ENCODE measurements at regions not wholly inside any gene's neighbourhood (a gene's known extent, or its start where the extent isn't known, plus 50 kb on each side); places are given as distances from the start of the nearest gene placed in this dataset.

DNA sequence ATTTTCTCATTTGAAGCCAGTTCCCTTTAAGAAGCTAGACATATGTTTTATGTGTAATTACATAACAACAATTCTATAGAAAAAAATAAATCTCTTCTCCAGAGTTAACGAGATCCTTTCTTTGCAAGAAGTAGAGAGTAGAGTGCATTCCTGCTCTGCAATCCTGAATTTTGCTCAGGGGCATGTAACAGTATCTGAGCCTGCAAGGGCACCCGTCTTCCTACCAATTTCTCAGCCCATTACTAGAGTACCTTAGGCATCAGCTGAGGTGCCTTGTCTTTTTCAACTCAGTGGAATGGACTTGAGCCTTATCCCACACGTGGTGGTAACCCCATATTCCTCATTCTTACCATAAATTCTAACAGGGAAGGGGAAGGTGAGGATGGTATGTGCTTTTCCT is 205.9 kb downstream of the IKZF2 start:
- BruUV-seq (replicated peaks), result no TSS peak
- H3F3A ChIP-seq (ENCODE audit: low read length, unreplicated experiment), result no peaks in the 10 kb centered on the region
- no peak overlapping the region for H3K9ac ChIP-seq (ENCODE audit: low read length)
- H3K27ac ChIP-seq (ENCODE audit: low read length), result no peak overlapping the region
- no peak overlapping the region for H3K4me2 ChIP-seq (ENCODE audit: low read length)
- no peaks in the 10 kb centered on the region for H3K27me3 ChIP-seq (ENCODE audit: low read length)
- H3K4me3 ChIP-seq (ENCODE audit: low read length), result no peak overlapping the region
- no peaks in the 10 kb centered on the region for H3K36me3 ChIP-seq (ENCODE audit: low read depth, low read length)
- H2AFZ ChIP-seq (ENCODE audit: low read length), result no peak overlapping the region
- TF ChIP-seq EZH2phosphoT487 (IDR thresholded peaks at IDR 0.05; ENCODE audit: borderline replicate concordance, low read length), result no peak
- no peak for TF ChIP-seq EZH2 (IDR thresholded peaks at IDR 0.05; ENCODE audit: low read length, unreplicated experiment)
- TF ChIP-seq, protein P1, sequence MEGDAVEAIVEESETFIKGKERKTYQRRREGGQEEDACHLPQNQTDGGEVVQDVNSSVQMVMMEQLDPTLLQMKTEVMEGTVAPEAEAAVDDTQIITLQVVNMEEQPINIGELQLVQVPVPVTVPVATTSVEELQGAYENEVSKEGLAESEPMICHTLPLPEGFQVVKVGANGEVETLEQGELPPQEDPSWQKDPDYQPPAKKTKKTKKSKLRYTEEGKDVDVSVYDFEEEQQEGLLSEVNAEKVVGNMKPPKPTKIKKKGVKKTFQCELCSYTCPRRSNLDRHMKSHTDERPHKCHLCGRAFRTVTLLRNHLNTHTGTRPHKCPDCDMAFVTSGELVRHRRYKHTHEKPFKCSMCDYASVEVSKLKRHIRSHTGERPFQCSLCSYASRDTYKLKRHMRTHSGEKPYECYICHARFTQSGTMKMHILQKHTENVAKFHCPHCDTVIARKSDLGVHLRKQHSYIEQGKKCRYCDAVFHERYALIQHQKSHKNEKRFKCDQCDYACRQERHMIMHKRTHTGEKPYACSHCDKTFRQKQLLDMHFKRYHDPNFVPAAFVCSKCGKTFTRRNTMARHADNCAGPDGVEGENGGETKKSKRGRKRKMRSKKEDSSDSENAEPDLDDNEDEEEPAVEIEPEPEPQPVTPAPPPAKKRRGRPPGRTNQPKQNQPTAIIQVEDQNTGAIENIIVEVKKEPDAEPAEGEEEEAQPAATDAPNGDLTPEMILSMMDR (conservative IDR thresholded peaks at IDR 0.05; ENCODE audit: low read depth, low read length), result no peak
- ATAC-seq (no peak), DNase-seq (no peak)
- no peaks in the 10 kb centered on the region for H3K9me2 ChIP-seq (replicated peaks; ENCODE audit: low read length)
- intact Hi-C loops (cut with micrococcal nuclease), result no loop called here
- POLR2A ChIA-PET (ENCODE audit: unreplicated experiment), result no interaction called here
- H4K20me1 ChIP-seq (ENCODE audit: low read length), result no peaks in the 10 kb centered on the region
- CTCF ChIA-PET, result no interaction called here
- no peaks in the 10 kb centered on the region for H3K79me2 ChIP-seq (ENCODE audit: low read length)
- no peaks in the 10 kb centered on the region for H3K9me3 ChIP-seq (ENCODE audit: low read length)
- peaks cover 12% of the 10 kb centered on the region for H3K4me1 ChIP-seq (ENCODE audit: insufficient read depth, low read length)

DNA sequence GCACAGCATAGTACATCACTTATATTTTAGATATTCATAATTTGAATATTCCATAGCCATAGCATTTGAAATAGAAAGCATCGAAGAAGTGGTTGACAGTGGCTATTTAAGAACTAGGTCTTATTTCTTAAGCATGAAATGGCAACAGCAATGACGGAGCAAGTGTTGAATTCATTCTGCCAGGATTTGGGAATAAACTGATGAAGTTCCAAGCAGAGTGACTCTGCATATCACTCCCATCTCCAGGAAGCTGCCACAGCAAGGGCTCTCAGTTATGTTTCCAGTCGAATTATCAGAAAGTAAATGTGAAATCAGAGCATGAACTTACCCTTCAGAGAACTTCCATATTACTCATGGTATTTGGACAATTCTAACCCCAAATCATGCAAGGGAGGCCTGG is 208.1 kb downstream of the IKZF2 start:
- Histone ChIP-seq H2AFZ (ENCODE audit: low read length) (no peak overlapping the region), H3K4me1 (ENCODE audit: insufficient read depth, low read length) (peaks cover 26% of the 10 kb centered on the region), H3K9me2 (replicated peaks; ENCODE audit: low read length) (no peaks in the 10 kb centered on the region), H4K20me1 (ENCODE audit: low read length) (no peaks in the 10 kb centered on the region), H3K4me2 (ENCODE audit: low read length) (no peak overlapping the region), H3K27ac (ENCODE audit: low read length) (no peak overlapping the region), H3K9ac (ENCODE audit: low read length) (no peak overlapping the region), H3F3A (ENCODE audit: low read length, unreplicated experiment) (no peaks in the 10 kb centered on the region), H3K36me3 (ENCODE audit: low read depth, low read length) (no peaks in the 10 kb centered on the region), H3K9me3 (ENCODE audit: low read length) (no peaks in the 10 kb centered on the region), H3K4me3 (ENCODE audit: low read length) (no peak overlapping the region), H3K27me3 (ENCODE audit: low read length) (no peaks in the 10 kb centered on the region), H3K79me2 (ENCODE audit: low read length) (no peaks in the 10 kb centered on the region)
- ATAC-seq (no peak), DNase-seq (no peak)
- intact Hi-C loops (cut with micrococcal nuclease), result no loop called here
- ChIA-PET POLR2A (ENCODE audit: unreplicated experiment) (no interaction called here), CTCF (no interaction called here)
- TF ChIP-seq, protein P1 (conservative IDR thresholded peaks at IDR 0.05; ENCODE audit: low read depth, low read length), result no peak
- TF ChIP-seq EZH2phosphoT487 (IDR thresholded peaks at IDR 0.05; ENCODE audit: borderline replicate concordance, low read length), result no peak
- no peak for TF ChIP-seq EZH2 (IDR thresholded peaks at IDR 0.05; ENCODE audit: low read length, unreplicated experiment)
- BruUV-seq (replicated peaks), result no TSS peak

DNA sequence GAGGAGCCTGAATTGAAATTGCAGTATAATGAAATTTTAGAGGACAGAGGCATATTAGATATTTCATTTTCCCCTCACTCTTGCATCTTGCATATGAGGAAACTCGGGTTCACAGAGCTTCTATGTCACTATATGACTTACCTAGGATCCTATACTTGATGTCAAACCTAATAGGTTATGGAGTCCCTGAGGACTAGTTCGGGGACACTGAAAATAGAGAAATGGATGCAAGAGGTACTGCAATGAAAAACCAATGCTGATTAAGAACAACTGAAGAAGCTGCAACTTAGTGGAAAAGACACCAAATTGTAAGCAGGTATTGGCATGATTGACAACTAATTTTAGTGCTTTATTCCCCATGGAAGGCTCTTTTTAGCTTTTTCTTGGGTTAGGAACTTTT is 210.1 kb downstream of the IKZF2 start:
- Histone ChIP-seq H3K27ac (ENCODE audit: low read length) (peak overlapping the region; percentile 71), H4K20me1 (ENCODE audit: low read length) (no peaks in the 10 kb centered on the region), H3K79me2 (ENCODE audit: low read length) (no peaks in the 10 kb centered on the region), H3K9ac (ENCODE audit: low read length) (peak overlapping the region; percentile 30; the same call in 1 of the 2 replicates), H3K4me1 (ENCODE audit: insufficient read depth, low read length) (peaks cover 26% of the 10 kb centered on the region), H2AFZ (ENCODE audit: low read length) (no peak overlapping the region; the same call in 1 of the 2 replicates), H3K4me2 (ENCODE audit: low read length) (peak overlapping the region; percentile 55), H3F3A (ENCODE audit: low read length, unreplicated experiment) (no peaks in the 10 kb centered on the region), H3K4me3 (ENCODE audit: low read length) (peak overlapping the region; percentile 9; the same call in 1 of the 2 replicates), H3K36me3 (ENCODE audit: low read depth, low read length) (no peaks in the 10 kb centered on the region), H3K9me2 (replicated peaks; ENCODE audit: low read length) (no peaks in the 10 kb centered on the region), H3K27me3 (ENCODE audit: low read length) (no peaks in the 10 kb centered on the region), H3K9me3 (ENCODE audit: low read length) (no peaks in the 10 kb centered on the region)
- DNase-seq (no peak), ATAC-seq (no peak)
- no peak for TF ChIP-seq EZH2 (IDR thresholded peaks at IDR 0.05; ENCODE audit: low read length, unreplicated experiment)
- CTCF ChIA-PET, result no interaction called here
- intact Hi-C loops (cut with micrococcal nuclease), result loop anchor here (2.0 kb wide), 1 partner anchor 211 kb away; no protein-coding TSS in a partner anchor
- no TSS peak for BruUV-seq (replicated peaks)
- POLR2A ChIA-PET (ENCODE audit: unreplicated experiment), result no interaction called here

Measured in PC-3 (cell line).